GM19467 (cell line): ENCODE measurements at regions not wholly inside any gene's neighbourhood (a gene's known extent, or its start where the extent isn't known, plus 50 kb on each side); places are given as distances from the start of the nearest gene placed in this dataset.
A peak's percentile ranks its signal among the peaks of the same experiment; 100 is the strongest.
"Not testable (repeated sequence)": the region's sequence is repeated elsewhere in the genome, so short reads cannot be mapped to it uniquely, and the experiment has no call there.

ENCODE experiments used
- ATAC-seq: cut with Tn5 transposase; IDR thresholded peaks from one replicate; pipeline ENCODE4 v1.9.1; 2021; ENCODE audit warnings: mild to moderate bottlenecking, moderate library complexity; ENCODE audit not compliant: unreplicated experiment

DNA sequence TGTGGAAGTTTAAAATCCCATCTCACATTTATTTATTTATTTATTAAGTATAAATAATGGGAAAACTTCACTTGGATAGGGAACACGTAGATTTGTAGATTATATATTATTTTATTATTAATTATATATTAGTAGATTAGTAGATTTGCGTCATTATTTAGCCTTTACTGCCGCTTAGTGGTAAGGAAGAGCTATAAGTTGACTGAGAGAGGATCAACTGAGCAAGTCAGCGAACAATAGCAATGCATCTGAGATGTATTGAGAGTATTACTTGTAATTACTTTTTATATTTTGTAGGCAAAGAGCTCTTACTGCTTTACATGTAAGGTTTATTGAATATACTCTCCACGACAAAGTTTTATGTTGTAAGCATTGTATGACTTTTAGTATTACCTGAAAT, 244.5 kb upstream of the ANKRD30A start:
- ATAC-seq, result no peak

DNA sequence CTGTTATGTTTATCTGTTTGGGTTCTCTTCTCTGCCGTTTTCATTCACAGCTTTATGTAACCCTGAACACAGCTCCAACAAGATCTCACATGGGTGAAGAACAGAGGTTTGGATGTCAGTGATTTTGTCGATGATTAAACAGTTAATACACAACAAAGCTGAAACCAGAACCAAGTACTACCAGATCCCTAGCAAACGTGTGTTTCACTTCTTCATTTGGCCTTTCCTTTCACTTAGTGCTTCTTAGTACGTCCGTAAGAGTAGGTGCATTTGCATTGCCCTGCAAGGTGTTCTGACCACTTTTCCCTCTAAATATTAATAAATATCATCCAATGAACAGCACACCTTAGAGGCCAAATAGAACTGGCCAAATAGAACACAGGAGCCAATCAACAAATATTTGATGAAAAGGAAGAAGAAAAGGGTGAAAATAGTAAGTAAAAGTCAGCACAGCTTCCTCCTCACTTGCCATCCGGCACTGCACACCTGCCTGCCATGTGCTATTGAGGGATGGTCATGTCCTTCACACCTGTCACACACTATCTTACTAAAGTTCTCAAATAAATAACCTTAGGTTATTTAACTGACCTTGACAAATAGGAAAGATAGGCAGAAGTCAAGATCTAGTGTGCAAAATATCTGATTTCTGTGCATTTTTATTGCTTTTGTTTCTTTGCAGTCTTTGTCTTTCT, 252.6 kb upstream of the ANKRD30A start:
- peak; percentile 99 for ATAC-seq

DNA sequence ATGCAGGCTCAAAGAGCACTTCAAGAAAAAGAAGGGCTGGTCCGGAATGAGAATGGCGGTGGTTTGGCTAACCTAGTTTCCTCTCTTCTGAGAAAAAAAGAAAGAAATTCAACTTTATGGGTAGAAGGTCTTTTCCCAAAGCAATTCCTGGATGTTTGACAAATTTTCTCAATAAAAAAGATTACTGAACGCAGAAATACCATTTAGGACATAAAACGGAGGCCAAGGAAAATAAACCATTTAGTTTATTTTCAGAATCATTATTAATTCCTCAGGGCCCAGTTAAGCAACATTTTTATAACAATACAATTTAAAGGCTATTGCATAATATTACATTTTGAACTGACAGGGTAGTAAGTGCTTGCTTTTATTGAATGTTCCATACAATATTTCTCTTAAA, 284.6 kb upstream of the ANKRD30A start:
- ATAC-seq, result no peak

DNA sequence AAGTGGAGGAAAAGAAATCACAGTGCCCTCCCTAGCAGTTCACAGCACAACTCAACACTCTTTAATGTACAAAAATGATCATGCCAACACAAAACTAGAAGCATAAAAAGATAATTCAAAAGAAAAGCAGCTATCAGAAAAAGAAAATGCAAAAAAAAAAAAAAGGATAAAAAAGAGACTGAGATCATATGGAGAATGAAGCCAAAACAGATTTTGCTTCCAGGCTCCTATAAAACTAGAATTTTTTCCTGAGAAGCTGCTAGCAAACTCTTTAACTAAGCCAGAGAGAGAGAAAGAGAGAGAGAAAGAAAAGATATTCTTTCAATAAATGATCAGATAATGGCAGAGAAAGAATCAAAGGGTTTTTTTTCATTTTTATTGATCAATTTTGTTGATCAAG, 288.0 kb upstream of the ANKRD30A start:
- ATAC-seq, result no peak

DNA sequence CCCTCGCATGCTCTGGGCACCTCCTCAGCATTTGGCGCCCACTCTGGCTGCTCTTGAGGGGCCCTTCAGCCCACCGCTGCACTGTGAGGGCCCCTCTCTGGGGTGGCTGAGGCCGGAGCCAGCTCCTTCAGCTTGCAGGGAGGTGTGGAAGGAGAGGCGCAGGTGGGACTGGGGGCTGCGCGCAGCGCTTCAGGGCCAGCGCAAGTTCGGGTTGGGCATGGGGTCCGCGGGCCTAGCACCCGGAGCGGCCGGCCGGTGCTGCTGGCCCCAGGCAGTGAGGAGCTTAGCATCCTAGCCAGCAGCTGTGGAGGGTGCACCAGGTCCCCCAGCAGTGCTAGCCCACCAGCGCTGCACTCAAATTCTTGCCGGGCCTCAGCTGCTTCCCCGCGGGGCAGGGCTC, 305.6 kb upstream of the ANKRD30A start:
- ATAC-seq, result no peak

DNA sequence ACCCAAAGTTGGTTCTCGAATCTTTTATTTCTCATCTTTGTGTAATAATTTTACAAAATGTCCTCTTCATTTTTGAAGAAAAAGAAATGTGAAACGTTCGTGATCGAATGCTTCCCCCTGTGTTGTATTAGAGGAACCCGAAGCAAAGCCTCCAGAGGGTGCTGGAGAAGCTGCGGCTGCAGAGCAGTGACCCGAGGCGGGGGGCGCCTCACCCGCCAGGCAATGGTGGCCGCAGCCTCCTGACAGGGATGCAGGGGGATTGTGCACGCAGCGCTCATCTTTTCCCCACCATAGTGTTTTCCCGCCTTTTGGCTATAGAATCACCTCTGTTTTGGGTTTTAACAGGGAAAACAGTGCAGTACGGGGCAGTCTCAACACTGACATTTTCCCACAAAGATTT, 307.5 kb upstream of the ANKRD30A start:
- no peak for ATAC-seq

DNA sequence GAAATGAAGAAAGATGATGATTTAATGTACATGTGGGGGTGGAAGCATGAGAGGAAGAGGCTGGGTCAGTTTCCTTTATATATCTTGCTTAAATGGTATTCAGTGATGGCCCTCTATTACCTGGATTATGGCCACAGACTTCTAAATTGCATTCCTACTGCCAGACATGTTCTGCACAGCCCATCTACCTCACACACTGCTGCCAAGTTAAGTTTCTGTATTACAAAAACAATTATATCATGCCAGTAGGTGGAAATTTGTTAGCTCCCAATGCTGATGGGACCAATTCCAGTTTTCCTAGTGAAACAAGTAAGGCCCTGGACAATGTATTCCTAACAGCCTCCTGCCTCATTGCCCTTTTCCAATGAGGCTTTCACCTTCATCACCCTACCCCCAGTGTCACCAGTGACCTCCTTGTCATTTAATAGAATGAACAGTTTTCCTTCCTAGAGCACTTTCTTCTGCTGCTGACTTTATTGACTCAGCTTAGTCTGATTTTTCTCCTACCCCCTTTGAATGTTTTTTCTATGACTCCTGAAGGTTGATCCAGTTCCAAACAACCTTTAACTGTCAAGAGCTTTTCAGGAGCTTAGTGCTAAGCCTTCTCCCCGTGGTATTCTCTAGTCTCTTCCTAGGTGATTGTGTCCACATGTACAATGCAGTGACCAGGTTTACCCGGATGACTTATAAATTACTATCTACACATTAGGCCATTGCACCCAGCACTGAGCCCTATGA, 316.6 kb upstream of the ANKRD30A start:
- no peak for ATAC-seq

DNA sequence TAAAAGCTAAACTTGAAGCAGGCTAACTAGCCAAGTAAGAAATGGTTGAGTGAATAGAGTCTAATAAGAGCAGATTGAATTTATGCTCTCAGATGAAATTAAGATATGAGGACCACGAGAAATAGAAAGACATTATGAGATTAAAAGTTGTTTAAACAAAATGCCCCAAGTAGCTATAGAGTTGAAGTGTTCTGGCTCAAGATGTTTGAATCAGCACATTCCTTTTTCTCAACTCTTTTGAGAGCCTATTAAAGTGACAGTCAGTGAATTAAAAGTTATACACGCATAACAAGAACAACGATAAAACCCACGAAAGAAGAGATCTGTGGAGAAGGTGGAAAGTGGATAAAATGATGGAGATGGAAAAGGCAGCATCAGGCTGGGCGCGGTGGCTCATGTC, 322.2 kb upstream of the ANKRD30A start:
- no peak for ATAC-seq

DNA sequence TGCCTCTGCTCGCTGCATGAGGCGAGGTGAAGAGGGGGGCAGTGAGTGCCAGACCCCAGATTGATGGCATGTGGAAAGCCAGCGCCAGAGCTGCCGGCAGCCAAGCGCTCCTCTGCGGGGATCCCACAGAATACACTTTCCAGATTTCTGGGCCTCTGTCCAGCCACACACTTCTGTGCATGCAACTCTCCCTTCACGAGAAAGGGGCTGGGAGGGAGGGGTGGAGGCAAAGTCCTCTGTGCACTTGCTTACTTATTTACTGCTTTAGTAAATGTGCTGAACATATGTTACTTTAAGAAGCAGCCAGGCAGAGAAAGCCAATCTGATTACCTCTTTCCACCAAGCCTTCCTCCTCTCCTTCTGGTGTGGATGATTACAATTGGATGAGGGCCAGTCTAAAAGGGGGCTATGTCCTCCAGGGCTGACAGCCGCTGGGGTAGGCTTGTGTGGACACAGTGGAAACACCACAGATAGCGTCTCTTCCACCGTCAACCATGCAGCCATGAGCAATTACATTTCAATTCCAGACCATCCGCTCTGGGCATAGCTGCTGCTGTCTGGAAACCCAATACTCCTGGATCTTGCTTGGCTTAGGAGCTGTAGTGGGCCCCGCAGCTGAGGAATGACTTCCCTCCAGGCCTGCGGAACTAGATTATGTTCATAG, 322.8 kb upstream of the ANKRD30A start:
- no peak for ATAC-seq

DNA sequence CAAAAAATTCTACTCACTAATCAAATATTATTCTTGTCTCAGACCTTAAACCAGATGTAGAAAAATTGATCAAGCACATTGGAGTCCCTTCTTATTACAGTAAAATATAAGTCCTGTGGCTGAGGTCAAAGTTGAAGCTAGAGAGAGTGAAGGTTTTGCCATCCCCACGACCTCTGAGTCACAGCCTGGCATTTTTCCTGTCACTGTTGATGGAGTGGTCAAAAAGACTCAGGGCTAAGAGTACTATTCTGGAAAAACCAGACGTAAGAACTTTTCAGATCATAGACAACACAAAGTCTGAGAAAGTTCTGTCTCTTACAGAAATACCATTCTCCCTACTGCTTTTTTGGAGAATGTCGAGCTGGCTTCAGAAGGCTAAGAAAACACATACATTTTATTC, 323.7 kb upstream of the ANKRD30A start:
- ATAC-seq, result no peak

DNA sequence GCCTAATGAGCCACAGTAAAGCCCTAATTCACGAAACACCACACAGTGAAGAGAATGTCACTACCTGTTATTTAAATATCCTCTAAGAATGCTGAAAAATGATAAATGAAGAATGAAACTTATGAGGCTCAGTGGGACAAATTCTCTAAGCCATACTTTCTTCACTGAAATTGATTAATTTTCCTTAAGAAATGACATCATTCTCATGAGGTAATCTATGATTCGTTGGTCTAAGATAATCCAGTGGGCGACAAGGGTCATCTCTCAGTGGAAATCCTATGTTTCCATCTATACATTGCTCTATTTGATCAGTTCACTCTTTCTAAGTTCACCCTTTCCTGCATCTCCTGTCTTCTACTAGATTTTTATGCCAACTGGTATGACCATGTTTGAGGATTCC, 330.4 kb upstream of the ANKRD30A start:
- ATAC-seq, result no peak

DNA sequence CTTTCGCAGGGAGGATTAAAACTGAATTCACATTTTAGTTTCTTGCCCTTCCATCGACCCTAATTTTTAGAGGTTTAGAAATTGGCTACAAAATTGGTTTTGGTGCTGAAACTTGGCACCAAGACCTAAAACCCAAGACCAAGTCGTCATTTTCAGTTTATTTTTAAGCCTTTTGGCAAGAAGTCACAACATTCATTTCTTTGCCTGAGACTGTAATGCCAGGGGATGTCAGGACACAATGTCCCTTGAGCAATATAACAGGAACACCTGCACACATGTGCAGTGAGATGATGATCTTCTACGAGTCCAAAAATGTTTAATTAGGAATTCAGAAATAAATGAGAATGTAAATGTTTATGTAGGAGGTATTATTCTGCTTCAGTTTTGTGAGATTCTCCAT, 335.4 kb upstream of the ANKRD30A start:
- no peak for ATAC-seq

DNA sequence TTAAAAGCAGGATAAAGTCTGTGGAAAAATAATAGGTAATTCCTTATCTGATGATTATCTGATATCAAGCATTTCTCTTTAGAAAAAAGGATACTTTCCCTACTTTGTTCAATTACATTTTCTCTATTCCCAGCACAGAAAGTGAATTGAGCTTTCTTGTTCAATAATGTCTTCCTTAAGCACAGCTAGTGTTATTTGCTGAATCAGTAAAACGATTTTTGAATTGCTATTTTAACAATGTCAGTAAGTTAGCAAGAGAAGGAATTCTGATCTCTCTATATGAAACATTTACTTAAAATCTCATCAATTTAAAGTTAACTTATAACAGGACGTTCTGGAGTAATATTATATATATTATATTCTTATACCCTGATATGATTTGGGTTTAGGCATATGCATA, 337.2 kb upstream of the ANKRD30A start:
- ATAC-seq, result no peak

DNA sequence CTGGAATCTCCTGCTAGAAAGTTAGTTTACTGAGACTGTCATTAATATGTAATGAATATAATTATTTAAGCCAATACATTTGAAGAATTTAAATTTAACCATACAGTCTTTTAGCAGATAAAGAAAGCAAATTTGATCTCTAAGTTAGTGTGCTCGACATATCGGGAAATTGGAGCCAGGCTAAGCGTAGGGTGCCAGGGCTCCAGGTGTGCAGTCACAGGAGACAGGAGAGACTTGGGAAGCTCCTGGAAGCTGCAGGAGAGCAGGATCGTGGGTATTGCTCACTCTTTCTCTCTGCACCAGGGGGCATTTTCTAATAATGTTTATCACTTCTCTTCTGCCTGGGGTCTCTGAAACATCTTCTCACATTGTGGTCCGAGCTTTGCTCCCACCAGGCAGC, 342.0 kb upstream of the ANKRD30A start:
- ATAC-seq, result no peak

DNA sequence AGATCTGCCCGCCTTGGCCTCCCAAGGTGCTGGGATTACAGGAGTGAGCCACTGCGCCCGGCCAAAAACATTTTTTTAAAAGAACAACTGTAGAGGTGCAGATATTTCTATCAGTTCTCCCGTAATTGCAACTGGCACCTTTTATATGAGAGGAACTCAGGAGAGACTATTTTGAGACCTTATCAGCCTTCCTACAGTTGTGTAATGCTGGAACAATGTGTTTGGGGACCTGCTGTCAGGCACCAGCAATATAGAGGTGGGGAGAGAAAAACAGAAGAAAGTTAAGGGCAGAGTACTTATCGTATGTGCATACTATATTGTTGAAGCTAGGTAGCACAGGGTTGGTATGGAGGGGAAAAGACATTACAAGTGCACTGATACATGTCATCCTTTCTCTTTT, 343.8 kb upstream of the ANKRD30A start:
- no peak for ATAC-seq

DNA sequence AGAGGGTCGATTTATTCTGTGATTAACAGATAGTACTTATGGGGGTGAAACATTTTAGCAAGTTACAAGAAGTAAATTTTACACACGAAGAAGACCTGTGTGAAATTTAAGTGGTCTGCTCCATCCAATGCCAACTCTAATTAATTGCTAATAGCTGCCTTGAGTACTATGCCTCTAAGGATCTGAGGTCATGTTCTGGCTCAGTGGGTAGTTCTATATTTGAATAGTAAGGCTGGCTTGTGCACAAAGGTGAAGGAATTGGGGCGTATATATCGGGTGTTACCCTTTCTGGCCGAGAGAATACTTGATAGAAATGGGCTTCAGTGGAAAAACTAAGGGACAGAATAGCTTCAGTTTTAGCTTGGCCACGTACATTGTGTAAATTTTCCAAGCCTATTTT, 345.2 kb upstream of the ANKRD30A start:
- ATAC-seq, result no peak

DNA sequence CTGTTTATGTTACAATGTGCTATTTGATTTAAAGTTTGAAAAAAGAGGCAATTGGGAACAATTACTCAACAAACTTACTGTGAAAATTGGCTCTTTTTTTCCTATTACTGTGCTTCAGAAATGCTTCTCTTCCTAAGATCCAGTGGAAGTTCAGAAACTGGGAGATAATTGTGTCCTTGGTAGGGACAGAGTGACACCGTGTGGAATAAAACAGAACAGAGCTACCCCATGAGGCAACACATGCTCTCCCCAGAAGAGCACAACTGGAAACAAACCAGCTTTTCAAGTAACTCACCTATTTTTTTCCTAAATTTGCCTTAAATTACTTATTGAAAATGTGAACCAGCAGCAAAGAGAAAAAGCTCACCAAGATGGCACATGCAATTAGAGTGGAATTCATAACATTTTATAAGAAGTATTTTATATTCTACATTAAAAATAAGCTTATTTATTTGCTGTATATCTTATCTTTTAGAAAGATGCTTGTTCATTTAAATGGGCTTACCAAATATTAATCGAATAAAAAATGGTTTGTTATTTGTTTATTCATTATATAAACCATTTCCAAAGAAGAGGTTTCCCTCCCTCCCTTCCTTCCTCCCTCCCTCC, 346.1 kb upstream of the ANKRD30A start:
- ATAC-seq, result no peak

DNA sequence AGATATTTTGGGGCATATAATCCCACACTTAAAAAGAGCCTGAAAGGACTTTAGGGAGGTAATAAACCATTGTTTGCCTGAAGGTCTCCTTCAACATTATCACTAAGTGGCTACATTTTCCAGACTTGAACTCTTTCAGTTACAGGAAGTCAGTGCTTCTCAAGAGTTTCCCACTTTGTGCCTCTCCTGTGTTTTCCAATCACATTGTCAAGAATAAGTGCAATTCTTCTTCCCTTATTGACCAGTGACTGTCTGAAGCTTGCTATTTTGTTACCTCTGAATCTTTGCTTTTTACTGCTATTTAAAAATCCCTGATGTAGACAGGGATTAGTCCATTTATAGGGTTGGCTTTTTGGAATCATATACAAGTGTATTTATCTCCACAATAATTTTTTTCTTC, 346.7 kb upstream of the ANKRD30A start:
- no peak for ATAC-seq

DNA sequence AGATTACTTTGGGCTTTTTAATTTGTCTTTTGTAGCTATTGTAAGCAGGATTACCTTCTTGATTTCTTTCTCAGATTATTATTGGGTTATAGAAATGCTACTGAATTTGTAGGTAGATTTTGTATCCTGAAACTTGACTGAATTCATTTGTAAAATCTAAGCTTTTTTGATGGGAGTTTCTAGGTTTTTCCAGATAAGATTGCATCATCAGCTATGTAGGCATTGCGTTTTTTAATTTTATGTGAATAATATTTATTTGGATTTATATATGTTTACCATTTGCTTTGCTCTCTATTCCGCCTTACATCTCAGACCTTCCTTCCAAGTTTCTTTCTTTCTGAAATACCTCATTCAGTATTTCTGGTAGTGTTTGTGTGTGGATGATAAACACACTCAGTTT, 351.7 kb upstream of the ANKRD30A start:
- no peak for ATAC-seq

DNA sequence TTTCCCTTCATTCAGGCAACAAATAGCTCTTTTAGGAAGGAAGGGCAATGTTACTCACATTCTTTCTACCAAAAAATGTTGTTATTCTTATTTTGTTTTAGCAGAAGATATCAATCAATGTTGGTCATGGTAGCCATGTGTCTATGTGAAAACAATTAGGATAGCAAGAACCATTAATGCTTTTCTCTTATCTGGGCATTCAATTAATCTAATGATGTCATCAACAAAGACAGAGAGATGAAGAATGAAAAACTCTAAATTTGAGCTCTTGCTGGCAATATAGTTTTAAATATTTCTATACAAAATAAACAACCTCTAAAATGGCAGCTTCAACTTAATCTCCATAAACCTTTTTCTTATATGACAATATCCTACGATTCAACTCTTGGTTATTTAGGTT, 353.7 kb upstream of the ANKRD30A start:
- no peak for ATAC-seq

DNA sequence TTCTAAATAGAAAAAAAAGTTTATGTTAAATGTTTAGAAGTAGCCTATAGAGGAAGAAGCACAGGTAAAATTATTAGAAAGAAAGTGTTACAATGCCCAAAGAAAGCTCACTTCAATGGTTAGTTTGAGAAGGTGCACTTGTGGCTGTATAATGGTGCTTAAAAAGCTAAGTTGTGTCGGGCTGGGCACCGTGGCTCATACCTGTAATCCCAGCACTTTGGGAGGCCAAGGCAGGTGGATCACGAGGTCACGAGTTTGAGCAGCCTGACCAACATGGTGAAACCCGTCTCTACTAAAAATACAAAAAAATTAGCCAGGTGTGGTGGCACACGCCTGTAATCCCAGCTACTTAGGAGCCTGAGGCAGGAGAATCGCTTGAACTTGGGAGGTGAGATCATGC, 355.7 kb upstream of the ANKRD30A start:
- ATAC-seq, result not testable (repeated sequence)

DNA sequence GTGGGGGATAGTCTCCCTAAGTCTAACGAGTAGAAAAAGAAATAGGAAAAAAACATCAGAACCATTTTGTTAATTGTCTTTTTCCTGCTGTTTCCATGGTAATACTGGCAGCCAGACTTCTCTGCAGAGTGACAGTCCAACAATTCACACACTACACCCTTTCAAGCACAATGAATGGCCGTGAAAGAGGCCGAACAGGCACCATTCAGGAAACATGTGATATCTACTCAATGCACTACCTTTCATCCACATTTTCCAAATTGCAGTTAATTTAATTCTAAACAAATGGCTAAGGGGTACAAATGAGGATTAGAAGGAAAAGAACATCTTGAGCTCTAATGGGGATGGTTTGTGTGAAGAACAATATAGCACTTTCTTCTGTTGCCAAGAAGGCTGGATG, 358.5 kb upstream of the ANKRD30A start:
- no peak for ATAC-seq
